ENCODE measurements at regions not wholly inside any gene's neighbourhood (a gene's known extent, or its start where the extent isn't known, plus 50 kb on each side); places are given as distances from the start of the nearest gene placed in this dataset.

- TF ChIP-seq POLR2A (IDR thresholded peaks at IDR 0.05): no peak
- TF ChIP-seq, protein P1, sequence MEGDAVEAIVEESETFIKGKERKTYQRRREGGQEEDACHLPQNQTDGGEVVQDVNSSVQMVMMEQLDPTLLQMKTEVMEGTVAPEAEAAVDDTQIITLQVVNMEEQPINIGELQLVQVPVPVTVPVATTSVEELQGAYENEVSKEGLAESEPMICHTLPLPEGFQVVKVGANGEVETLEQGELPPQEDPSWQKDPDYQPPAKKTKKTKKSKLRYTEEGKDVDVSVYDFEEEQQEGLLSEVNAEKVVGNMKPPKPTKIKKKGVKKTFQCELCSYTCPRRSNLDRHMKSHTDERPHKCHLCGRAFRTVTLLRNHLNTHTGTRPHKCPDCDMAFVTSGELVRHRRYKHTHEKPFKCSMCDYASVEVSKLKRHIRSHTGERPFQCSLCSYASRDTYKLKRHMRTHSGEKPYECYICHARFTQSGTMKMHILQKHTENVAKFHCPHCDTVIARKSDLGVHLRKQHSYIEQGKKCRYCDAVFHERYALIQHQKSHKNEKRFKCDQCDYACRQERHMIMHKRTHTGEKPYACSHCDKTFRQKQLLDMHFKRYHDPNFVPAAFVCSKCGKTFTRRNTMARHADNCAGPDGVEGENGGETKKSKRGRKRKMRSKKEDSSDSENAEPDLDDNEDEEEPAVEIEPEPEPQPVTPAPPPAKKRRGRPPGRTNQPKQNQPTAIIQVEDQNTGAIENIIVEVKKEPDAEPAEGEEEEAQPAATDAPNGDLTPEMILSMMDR (IDR thresholded peaks at IDR 0.05): no peak
Observed at GRCh38 chr1:217133958-217134856, 411.0 kb upstream of the ESRRG start.

Measured in adrenal gland (tissue), 5 donors.